RWPE1 (cell line): ENCODE measurements at regions not wholly inside any gene's neighbourhood (a gene's known extent, or its start where the extent isn't known, plus 50 kb on each side); places are given as distances from the start of the nearest gene placed in this dataset.

Experiments
- CTCF ChIA-PET: fragments of 350-600 bp; sonication (Branson Sonifier 250); formaldehyde crosslinking; extraction: SDS; loops from one replicate; lab custom pipeline; 2021; lab: Yijun Ruan, JAX
- POLR2A ChIA-PET: fragments of 400-600 bp; formaldehyde crosslinking; extraction: SDS; loops from one replicate; lab custom pipeline; 2020; ENCODE audit warnings: antibody characterized with exemption; ENCODE audit not compliant: low non-redundant PET; lab: Yijun Ruan, JAX
- DNase-seq: peaks from one replicate; pipeline ENCODE4 v3.0.0; 2012; ENCODE audit warnings: low spot score
- H3K27ac ChIP-seq: fragments of 450-650 bp; 2 replicates; pipeline ENCODE4 v1.5.1; 2017
- TF ChIP-seq, protein P1 (sequence below): fragments of 450-650 bp; conservative IDR thresholded peaks from 2 replicates; pipeline ENCODE4 v1.5.1; 2017; ENCODE audit warnings: low read depth, mild to moderate bottlenecking

DNA sequence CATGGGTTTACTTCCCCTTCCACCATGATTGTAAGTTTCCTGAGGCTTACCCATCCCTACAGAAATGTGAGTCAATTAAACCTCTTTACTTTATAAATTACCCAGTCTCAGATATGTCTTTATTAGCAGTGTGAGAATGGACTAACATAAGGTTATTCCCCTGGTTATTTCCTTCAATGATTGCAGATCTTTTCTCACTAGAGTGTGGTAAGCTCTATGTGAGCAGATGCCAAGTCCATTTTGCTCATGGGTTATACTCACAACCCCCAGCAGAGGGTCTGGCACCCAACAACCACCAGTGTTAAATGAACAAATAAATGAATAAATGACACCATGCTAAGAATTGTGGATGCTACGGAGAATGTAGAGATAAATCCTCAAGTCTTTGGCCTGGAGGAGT lies 472.8 kb downstream of the LIG4 start:
- TF ChIP-seq, protein P1, sequence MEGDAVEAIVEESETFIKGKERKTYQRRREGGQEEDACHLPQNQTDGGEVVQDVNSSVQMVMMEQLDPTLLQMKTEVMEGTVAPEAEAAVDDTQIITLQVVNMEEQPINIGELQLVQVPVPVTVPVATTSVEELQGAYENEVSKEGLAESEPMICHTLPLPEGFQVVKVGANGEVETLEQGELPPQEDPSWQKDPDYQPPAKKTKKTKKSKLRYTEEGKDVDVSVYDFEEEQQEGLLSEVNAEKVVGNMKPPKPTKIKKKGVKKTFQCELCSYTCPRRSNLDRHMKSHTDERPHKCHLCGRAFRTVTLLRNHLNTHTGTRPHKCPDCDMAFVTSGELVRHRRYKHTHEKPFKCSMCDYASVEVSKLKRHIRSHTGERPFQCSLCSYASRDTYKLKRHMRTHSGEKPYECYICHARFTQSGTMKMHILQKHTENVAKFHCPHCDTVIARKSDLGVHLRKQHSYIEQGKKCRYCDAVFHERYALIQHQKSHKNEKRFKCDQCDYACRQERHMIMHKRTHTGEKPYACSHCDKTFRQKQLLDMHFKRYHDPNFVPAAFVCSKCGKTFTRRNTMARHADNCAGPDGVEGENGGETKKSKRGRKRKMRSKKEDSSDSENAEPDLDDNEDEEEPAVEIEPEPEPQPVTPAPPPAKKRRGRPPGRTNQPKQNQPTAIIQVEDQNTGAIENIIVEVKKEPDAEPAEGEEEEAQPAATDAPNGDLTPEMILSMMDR: no peak
- no peak overlapping the region for H3K27ac ChIP-seq
- no peak for DNase-seq
- CTCF ChIA-PET: no interaction called here
- POLR2A ChIA-PET: no interaction called here

DNA sequence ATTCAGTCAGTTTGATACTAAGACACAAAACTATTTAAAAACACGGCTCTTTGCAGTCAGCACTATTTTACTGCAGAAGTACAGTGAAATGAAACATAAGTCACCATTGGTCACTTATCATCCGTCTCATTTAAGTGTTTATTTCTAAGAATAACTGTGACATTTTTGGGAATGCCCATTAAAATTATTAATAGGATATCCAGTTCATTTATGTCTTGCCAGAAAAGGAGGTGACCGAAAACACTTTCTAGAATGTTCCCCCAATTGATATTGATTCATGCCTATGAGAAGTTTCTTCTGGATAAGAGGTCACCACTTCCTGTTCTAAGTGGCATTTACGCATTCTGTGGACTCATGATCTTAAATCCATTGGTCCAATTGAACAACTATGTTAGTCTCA lies 477.3 kb downstream of the LIG4 start:
- ChIA-PET CTCF (no interaction called here), POLR2A (no interaction called here)
- TF ChIP-seq, protein P1: no peak
- H3K27ac ChIP-seq: no peak overlapping the region
- DNase-seq: no peak

GRCh38 chr13:107736731-107737130 lies 478.6 kb downstream of the LIG4 start:
- no peak for DNase-seq
- H3K27ac ChIP-seq: no peak overlapping the region
- TF ChIP-seq, protein P1: no peak
- ChIA-PET CTCF (no interaction called here), POLR2A (no interaction called here)

DNA sequence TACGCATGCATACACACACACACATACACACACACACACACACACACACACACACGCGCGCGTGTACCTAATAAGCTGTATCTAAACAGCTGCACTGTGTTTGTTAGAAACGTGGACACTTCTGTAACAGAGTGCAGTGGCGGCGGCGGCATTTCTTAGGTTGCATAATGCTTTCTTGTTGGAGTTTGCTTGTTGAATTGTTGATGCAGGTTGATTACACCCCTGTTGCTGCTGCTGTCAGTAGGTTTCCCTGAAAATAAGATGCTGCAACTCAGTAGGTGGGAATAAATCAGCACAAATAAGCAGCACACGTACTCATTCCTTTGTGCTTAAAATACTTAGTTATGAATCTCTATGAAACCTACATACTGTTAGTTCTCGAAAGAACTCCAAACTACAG lies 479.2 kb downstream of the LIG4 start:
- POLR2A ChIA-PET: no interaction called here
- CTCF ChIA-PET: no interaction called here
- TF ChIP-seq, protein P1: no peak
- H3K27ac ChIP-seq: no peak overlapping the region
- no peak for DNase-seq

DNA sequence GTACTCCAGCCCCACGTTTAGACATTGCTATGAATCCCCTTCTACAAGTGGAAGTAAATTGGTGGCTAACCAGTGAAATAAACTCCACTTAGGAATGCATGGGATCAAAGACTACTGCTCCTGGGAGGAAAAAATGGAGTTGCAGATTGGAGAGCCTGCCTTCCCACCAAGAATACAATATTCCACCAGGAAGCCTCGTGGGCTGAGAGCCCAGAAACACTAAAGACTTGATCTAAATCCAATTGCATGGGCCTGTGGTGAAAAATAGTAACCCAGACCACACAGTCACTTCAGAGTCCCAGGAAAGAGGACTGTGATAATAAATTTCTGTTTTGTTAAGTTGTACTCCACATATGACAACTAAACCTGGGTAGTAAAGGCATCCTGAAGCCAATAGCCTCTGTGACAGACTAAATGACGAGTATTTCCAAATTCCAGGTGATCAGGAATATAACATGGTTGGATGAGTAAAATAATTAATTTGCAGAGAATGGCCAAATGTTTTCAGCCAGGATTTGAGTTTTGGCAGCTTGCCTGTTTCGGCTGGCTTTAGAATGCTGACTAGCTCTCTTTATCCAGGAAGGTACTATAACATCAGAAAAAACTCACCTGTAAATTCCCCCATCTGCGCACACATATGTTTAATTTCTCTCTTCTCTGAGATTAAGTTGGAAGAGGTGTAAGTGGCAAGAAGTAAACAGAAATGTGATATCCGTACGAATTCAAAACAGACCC lies 480.3 kb downstream of the LIG4 start:
- ChIA-PET CTCF (no interaction called here), POLR2A (no interaction called here)
- TF ChIP-seq, protein P1: no peak
- DNase-seq: no peak
- no peak overlapping the region for H3K27ac ChIP-seq

GRCh38 chr13:107733276-107733675 lies 482.1 kb downstream of the LIG4 start:
- no peak for DNase-seq
- no peak overlapping the region for H3K27ac ChIP-seq
- TF ChIP-seq, protein P1: no peak
- CTCF ChIA-PET: no interaction called here
- POLR2A ChIA-PET: no interaction called here

DNA sequence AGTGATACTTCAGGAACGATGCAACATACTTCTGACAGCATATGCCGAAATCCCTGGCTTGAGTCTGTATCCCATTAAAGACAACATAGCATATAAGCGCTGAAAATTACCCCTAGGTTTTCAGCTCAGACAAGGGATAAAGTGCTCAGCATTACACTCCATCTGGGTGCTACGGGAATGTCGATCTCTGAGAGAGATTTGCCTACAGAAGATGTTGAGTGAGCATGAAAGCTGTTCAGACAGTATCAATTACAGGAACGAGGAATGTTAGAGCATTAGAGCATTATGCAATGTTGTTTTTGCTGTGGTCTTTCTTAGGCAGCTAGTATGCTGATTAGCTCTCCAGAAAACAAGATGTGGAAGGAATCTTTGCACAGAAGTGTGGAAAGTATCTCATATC lies 484.5 kb downstream of the LIG4 start:
- TF ChIP-seq, protein P1: no peak
- ChIA-PET CTCF (no interaction called here), POLR2A (no interaction called here)
- H3K27ac ChIP-seq: no peak overlapping the region
- no peak for DNase-seq
